DMS114 treated with DMSO at 0.1 percent for 48 hours (cell line): ENCODE measurements at regions not wholly inside any gene's neighbourhood (a gene's known extent, or its start where the extent isn't known, plus 50 kb on each side); places are given as distances from the start of the nearest gene placed in this dataset.
"Not testable (repeated sequence)": the region's sequence is repeated elsewhere in the genome, so short reads cannot be mapped to it uniquely, and the experiment has no call there.

Experiments used
- DNase-seq: peaks from one replicate; lab custom pipeline; 2025; ENCODE audit not compliant: unreplicated experiment; lab: John Stamatoyannopoulos, UW

DNA sequence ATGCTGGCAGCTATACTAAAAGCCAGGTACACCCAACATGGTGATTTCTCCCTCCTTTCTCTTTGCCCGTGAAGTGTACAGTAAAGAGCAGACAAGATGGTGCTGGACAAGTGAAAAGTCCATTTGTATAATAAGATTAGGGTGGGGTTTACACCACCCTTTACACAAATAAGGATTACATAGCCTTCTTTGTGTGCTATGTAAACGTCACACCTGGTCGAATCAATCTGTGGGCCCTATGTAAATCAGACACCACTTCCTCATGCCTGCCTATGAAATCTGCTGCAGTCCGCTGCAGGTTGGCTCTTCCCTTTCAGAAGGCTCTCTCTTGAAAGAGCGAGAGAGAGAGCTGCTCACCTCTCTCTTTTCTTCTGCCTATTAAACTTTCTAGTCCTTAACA is 1054.3 kb upstream of the SLC39A10 start:
- DNase-seq, result no peak

DNA sequence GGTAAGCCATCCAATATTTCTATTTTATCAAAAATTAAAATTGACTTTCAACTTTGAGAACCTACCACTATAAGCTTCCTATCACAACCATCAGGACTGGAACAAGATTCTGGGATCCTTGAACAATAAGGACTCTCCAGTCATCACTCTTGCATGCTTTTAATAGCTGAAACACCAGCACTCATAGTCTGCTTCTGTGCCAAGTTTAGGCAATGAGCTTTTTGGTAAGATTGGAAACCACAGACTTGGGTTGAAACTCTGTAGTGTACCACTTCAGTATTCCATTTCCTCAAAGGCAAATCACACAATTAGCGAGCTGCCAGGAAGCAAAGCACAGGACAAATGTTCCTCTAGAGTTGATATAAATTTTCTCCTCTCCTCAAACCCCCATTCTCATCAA is 1065.8 kb upstream of the SLC39A10 start:
- no peak for DNase-seq

DNA sequence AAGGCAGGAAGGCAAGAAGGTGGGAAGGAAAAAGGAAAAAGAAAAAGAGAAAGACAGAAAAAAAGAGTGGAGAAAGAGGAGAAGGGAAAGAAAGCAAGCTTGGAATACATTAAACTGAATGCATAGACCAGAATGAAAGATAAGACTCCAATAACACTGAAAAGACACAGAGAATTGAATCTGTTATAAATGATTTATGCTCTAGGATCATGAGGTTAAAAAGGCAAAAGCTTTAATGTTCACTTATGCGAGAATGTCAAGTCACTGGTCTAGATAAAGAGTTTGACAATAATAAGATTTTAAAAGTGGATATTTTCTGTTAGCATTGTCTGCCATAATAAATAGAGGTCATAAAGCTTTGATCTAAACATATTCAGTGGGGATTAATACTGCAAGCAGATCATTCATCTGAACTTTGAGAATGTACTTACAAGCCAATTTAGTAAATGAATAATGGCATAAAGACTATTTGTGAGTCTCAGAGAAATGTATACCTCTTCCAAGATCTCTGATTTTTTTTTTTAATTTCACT is 1069.2 kb upstream of the SLC39A10 start:
- DNase-seq, result no peak

DNA sequence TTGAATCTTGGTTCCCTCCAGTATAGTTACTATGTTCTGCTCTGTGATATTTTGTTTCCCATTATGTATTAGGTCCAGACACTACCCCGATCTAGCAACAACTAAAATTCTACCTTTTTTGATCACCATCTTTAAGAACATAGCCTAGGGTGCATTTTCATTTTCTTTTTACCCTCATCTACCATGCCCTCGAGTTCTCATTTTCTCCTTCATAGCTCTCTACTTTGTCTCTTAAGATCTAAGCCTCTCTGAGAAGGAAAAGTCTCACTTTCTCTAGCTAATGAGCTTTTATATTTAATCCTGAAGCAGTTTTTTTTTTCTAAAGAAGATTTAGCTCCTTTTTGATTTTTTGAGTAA is 1089.4 kb upstream of the SLC39A10 start:
- no peak for DNase-seq

DNA sequence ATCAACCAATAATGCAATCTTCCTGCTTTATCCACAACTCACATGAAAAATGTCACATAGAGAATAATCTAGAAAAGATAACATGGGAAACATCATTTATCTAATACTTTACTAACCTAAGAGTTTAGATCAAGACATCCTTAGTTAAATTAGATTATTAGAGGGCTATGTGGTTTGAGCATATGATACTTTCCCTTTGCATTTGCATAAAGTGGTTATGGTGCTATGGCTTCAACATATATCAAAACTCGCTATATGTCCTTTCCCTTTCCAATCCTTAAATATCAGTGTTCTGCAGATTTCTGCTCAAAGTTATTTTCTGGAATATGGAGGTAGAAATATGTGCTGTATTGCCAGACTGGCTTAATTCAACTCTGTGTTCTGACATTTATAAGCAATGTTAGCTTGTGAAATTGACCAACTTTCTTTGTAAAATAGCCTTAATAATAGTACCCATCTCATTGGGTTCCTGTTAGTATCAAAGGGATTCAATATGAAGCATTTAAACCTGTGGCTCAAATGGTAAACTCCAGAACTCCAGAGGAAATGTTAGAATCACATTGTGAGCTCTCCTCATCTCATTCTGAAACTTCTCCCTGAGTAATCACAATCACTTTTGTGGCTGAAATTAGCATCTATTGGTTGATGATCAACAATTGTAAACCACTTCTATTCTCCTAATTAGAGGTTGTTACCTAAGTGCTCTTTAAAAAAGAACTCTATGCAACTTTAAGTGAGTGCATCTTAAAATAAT is 1089.9 kb upstream of the SLC39A10 start:
- DNase-seq, result no peak

DNA sequence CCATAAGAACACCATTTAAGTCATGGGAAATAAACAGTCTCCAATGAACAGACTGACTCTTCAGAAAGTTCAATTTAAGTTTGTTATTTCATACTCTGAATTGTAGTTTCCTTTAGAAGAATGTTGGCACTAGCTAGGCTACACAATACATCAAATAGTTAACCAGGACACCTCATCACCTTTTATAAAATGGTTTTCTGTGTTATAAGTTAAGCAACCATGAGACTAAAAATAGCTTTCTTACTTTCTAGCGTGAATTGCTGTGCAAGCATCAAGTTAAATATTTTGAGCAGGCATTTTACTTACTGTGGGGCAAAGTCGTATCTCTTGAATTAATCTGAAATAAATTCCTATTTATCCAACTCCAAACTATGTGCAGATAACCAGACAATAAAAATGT is 1092.6 kb upstream of the SLC39A10 start:
- no peak for DNase-seq

DNA sequence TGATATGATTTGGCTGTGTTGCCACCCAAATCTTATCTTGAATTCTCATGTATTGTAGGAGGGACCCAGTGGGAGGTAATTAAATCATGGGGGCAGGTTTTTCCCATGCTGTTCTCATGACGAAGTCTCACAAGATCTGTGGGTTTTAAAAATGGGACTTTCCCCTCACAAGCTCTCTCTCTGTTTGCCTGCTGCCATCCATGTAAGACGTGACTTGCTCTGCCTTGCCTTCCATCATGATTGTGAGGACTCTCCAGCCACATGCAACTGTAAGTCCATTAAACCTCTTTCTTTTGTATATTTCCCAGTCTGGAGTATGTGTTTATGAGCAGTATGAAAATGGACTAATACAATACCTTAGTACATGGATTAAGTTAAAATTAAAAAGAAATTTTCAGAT is 1094.7 kb upstream of the SLC39A10 start:
- no peak for DNase-seq

DNA sequence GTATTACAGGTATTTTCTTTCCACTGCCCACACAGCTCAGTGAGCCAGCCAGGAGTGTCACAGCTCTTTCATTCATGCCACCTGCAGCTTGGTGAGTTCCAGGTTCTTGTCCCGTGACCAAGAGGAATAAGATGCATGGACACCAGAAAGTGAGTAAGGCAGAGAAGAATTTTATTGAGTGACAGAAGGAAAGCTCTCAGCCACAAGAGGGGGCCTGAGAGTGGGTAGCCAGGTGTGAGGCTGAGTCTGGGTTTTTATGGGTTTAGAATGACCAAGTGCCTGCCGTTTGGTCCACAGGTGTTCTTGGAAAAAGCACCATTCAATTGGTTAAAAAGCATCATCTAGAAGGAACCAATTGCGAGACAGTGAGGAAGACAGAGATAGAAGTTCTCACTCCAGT is 1097.1 kb upstream of the SLC39A10 start:
- no peak for DNase-seq

DNA sequence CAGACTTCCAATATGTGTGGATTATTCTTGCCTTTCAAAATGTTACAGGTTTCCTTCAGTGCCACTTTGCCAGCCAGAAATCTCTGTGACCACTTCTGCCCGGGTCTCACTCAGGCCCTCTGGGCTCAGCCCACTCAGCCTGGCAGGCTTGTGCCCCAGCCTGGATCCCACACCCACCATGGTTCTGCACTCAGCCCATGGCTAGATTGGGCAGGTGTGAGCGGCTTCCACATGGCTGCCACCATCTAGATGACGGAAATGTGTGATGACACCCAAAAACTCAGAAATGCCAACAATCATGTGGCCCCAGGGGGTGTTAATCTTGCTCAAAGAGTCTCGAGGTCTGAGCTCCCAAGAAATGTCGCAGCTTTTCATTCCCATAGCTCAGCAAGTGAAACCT is 1097.5 kb upstream of the SLC39A10 start:
- DNase-seq, result no peak

DNA sequence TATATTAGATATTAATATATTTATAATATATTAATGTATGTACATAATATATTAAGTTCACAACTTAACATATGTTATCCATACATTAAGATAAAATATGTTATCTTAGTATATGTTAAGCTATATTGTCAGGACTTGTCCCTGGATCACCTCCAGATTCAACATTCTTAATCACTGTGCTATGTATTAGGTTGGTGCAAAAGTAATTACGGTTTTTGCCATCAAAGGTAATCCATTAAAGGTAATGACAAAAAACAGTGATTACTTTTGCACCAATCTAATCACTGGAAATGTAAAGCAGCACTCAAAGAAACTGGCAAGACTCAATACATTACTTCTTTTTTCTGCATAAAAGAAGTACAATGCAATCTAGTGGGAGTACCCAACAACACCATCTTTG is 1099.0 kb upstream of the SLC39A10 start:
- no peak for DNase-seq

DNA sequence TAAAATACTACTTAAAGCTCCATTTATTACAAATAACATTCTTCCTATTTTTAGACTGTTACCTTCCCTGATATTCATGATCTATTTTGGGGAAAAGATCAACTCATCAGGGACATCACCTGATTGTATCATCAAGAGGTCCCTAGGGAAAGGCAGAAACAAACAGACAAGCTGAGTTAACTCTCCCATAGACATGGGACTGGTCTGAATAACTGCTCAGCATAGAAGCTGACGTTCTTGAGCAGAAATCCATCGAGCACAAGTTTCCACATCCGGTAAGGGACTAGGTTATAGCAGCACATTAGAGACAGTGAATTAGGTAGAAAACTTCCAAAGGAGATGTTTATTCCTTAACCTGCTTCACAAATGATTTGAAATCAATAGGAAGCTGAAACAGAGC is 1100.4 kb upstream of the SLC39A10 start:
- DNase-seq, result no peak

DNA sequence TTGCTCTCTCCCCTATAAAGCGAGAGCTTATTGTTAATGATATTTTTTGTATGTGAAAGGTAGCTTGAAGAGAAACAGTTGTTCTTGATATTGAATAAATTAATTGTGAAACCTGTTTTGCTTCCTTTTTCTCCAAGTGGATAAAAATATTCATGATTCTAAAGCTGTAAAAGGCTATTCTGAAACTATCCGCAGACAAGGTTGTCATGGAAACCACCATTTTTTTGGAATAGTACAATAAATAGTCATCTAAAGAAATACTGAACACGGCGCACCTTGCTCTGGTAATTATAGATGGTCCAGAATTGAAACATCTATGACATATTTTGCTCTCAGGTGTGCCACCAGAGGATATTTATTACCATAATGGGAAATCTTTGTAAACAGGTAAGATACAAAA is 1103.0 kb upstream of the SLC39A10 start:
- DNase-seq, result no peak

DNA sequence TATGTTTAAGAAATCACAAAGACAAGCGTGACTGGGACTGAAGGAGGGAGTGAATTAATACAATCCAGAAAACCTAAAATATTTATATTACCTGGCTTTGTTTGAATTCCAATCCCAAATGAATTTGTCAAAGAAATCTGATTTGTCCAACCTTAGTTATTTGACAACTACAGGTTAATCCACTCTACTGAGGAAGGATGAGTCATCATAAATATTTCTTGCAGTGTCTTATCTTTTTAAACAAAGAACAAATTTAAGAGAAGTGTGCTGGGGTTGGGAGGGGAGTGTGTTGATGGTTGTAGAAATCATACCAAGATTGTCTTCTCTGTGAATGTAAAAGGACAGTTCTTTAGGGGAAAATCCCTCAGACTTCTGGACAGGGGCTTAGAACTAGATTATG is 1106.3 kb upstream of the SLC39A10 start:
- no peak for DNase-seq

DNA sequence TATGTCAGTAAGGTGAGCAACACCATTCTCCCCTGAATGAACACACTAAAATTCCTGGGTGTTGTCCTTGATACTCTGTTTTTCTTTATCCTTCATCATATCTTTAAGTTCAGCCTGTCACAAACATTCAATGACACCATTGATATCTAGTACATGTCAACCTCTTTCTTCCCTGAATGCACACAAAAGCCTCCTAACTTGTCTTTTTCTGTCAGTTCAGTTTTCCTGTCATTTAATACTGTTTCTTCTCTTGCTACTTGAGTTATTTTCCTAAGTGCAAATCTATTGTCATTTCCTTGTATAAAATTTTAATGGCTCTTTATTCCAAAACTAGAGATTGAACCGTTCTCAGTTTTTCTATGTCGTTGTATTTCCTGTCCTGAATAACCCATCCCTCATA is 1107.6 kb upstream of the SLC39A10 start:
- no peak for DNase-seq

DNA sequence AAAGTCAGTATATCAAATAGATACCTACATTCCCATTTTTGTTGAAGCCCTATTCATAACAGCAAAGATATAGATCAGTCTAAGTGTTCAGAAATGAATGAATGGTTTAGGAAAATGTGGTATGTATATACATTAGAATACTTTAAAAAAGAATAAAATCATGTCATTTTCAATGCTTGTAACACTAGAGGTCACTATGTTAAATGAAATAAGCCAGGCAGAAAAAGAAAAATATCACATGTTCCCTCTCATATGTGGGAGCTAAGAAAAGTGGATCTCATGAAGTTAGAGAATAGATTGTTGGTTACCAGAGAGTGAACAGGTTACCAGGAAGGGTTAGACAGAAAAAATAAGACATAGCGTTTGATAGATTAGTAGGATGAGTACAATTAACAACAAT is 1111.0 kb upstream of the SLC39A10 start:
- no peak for DNase-seq

DNA sequence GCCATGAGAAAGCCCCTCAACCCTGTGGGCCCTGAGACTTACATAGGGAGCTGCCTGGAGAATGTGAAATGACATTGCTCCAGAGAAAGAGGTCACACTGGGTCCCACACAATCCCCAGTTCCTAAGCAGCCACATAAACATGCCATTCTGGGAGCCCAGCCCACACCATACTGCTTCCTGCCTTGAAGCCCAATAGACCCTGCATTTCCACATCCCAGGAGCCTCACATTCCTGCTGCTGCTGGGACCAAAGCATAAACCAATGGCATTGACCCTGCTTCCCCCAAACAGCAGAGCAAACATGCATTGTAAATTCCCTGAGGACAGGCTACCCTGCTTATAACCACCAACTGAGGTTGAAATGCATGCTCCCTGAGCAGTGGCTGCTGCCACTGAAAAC is 1117.6 kb upstream of the SLC39A10 start:
- DNase-seq, result no peak

DNA sequence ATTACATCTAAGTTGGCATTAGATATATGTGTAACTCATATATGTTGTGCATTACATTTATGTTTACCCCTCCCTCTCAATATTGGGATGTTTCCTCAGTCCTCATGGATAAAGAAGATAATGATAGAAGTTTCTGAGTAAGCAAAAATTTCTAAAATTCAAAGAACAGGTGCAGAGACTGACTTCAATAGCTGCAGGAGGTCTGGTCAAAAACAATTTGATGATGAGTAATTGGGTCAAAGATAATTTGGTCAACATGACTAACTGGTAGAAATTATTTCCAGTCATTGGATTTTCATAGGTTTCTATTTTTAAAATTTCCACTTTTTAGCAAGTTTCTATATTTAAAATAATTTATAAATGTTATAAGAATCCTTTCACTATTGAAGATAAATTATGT is 1130.9 kb upstream of the SLC39A10 start:
- no peak for DNase-seq

DNA sequence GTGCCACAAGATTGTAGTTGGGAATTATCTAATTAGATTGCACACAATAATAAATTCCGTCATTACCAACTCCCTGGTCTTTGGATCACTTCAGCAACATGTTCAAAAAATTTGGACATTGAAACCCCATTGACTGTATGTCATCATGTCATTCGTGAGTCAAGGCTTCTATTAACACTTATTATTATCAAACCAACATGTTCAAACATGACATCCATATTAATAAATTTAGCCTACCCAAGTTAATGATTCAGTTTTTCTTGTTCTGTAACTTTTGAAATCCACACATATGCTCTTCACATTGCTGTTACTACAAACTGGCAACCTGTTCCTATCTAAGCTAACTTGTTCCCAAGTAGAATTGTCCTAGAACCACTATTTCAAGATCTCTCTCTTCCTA is 1142.7 kb upstream of the SLC39A10 start:
- DNase-seq, result no peak

DNA sequence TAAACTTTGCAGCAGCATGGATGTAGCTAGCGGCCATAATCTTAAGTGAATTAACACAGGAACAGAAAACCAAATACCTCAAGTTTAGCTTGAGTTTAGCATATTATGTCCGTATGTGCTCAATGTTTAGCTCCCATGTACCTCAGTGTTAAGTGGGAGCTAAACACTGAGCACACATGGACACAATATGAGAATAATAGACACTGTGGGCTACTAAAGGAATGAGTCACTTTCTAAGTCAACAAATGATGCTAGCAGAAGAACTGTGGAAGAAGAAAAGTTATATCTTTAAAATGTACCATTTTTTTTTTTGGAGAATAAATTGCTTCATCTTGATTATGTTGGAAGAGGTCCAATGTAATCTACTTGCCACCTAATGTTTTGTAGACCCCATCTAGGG is 1146.0 kb upstream of the SLC39A10 start:
- not testable (repeated sequence) for DNase-seq

DNA sequence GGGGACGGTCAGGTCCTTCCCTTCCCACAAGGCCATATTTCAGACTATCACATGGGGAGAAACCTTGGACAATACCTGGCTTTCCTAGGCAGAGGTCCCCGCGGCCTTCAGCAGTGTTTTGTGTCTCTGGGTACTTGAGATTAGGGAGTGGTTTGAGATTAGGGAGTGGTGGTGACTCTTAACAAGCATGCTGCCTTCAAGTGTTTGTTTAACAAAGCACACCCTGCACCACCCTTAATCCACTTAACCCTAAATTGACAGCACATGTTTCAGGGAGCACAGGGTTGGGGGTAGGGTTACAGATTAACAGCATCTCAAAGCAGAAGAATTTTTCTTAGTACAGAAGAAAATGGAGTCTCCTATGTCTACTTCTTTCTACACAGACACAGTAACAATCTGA is 1152.2 kb upstream of the SLC39A10 start:
- DNase-seq, result not testable (repeated sequence)

DNA sequence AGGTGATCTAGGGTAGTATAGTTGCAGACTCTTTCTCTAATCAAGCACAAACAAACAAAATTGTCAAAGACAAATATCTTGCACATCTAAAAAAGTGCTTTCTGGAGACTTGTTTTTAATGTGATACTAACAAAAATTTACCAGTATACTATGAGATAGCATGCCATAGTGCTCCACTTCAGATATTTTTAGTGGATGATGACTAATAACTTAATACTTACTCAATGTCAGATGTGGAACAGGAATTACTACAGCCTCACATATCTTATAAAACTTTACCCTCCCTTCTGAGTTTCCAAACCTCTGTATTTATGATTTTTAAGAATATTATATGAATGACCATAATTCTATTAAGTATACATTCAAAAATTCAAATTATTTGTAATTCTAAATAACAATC is 1162.0 kb upstream of the SLC39A10 start:
- no peak for DNase-seq

DNA sequence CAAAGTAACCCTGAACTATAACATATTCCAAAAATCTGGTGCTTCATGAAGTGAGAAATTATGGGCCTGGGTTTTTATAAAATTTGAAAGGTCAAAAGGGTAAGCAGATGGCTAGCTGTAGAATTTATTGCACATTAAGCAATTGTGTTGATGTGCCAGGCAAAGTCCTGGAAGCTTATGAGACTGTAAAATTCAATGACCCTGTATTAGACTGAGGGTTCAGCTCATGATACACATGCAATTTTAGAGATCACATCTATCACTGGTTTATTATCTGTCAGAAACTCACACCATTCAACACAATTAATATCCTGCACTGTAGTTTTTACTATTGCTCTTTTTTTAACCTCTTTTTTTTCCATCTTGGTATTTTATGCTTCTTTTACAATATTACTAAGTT is 1162.6 kb upstream of the SLC39A10 start:
- no peak for DNase-seq

DNA sequence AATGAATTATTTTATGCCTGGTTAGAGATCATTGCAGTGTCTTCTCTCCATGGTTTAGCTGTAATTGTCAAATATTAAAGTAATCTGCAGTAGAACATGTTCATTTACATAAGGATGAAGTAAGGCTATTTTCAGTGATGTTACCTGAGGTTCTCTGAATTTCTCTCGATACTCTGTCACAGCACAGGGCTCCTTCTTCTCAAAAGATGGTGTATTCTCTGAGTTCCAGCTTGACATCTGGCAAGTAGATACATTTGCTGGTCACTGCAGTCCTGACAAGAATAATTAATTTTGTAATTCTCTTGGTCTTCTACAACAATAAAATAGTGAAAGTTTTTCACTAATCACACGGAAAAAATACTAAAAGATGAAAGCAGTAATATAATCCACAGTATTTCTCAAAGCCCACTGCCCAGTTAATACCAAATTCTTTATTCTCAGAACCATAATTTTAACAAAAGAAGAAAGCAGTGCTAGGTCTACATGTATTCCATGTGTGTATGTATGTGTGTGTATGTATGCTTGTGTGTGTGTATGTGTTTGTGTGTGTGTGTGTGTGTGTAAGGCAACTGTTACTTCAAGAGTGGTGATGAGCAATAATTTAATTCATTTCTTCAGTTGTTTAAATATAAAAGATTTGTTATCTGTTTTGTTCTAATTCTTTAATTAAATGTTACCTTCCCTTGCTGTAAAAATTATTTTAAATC is 1165.5 kb upstream of the SLC39A10 start:
- no peak for DNase-seq
